Keratinocyte (primary cell): ENCODE measurements at regions not wholly inside any gene's neighbourhood (a gene's known extent, or its start where the extent isn't known, plus 50 kb on each side); places are given as distances from the start of the nearest gene placed in this dataset.

Experiments used
- DNase-seq: peaks from one replicate; pipeline ENCODE4 v3.0.0-alpha.2; 2011; ENCODE audit warnings: low read depth, missing footprints, low spot score
- FAIRE-seq: peaks from 2 replicates; lab custom pipeline; 2011; peaks lifted over from hg19 to GRCh38; lab: Jason Lieb, UNC
- H2AFZ ChIP-seq: 2 replicates; pipeline ENCODE4 v1.6.0; 2012; ENCODE audit warnings: low read length, control low read depth, inconsistent platforms; ENCODE audit not compliant: control insufficient read depth
- H3K27ac ChIP-seq: 2 replicates; pipeline ENCODE4 v1.5.1; 2011; ENCODE audit warnings: low read length; ENCODE audit not compliant: control insufficient read depth, insufficient read depth
- H3K27me3 ChIP-seq: 3 replicates; pipeline ENCODE4 v1.6.0; 2011; ENCODE audit warnings: low read length; ENCODE audit not compliant: control insufficient read depth, insufficient read depth; ENCODE audit errors: extremely low read depth
- H3K36me3 ChIP-seq, 2 experiments: 2 replicates in 1 of 2; 3 replicates in 1 of 2; pipeline ENCODE4 v1.5.1; 2011; ENCODE audit warnings: low read length in 2 of 2, mild to moderate bottlenecking in 1 of 2; ENCODE audit not compliant: control insufficient read depth in 2 of 2, insufficient read depth in 2 of 2; ENCODE audit errors: extremely low read depth in 1 of 2
- H3K4me1 ChIP-seq: 3 replicates; pipeline ENCODE4 v1.5.1; 2011; ENCODE audit warnings: low read length; ENCODE audit not compliant: control insufficient read depth, insufficient read depth; ENCODE audit errors: extremely low read depth
- H3K4me2 ChIP-seq: 3 replicates; pipeline ENCODE4 v1.6.0; 2011; ENCODE audit warnings: low read depth, low read length; ENCODE audit not compliant: control insufficient read depth, insufficient read depth; ENCODE audit errors: extremely low read depth
- H3K4me3 ChIP-seq, 3 experiments: fragments of 200-600 bp in 1 of 3; sonication (generic) in 1 of 3; 2 replicates in 2 of 3; 3 replicates in 1 of 3; pipeline ENCODE4 v1.5.1; 2011 to 2016; ENCODE audit warnings: low read length in 3 of 3, mild to moderate bottlenecking in 3 of 3, control low read depth in 2 of 3, inconsistent platforms in 1 of 3, low read depth in 1 of 3, mixed read lengths in 1 of 3, mixed run types in 1 of 3, moderate library complexity in 1 of 3; ENCODE audit not compliant: control insufficient read depth in 2 of 3, insufficient read depth in 2 of 3; ENCODE audit errors: extremely low read depth in 1 of 3
- H3K79me2 ChIP-seq: 2 replicates; pipeline ENCODE4 v1.6.0; 2012; ENCODE audit warnings: low read length; ENCODE audit not compliant: control insufficient read depth, insufficient read depth
- H3K9ac ChIP-seq: 3 replicates; pipeline ENCODE4 v1.6.0; 2011; ENCODE audit warnings: low read length; ENCODE audit not compliant: control insufficient read depth, insufficient read depth; ENCODE audit errors: extremely low read depth
- H3K9me1 ChIP-seq: 3 replicates; pipeline ENCODE4 v1.6.0; 2011; ENCODE audit warnings: low read length; ENCODE audit not compliant: control insufficient read depth, insufficient read depth; ENCODE audit errors: extremely low read depth
- H3K9me3 ChIP-seq: 2 replicates; pipeline ENCODE4 v1.5.1; 2012; ENCODE audit warnings: low read depth, low read length; ENCODE audit not compliant: control insufficient read depth
- H4K20me1 ChIP-seq: 3 replicates; pipeline ENCODE4 v1.6.0; 2011; ENCODE audit warnings: low read length; ENCODE audit not compliant: control insufficient read depth, insufficient read depth; ENCODE audit errors: extremely low read depth
- EZH2 ChIP-seq: IDR thresholded peaks from one replicate; pipeline ENCODE4 v1.6.1; 2012; ENCODE audit warnings: inconsistent platforms, mild to moderate bottlenecking, low read length, moderate library complexity
- dilution Hi-C: fragments of 300-500 bp; cut with MboI; formaldehyde crosslinking; loops from one replicate; pipeline ENCODE4 v1.7.0; 2020; ENCODE audit warnings: low sequenced_read_pairs; ENCODE audit not compliant: extremely low pct_ligation_motif_present
- TF ChIP-seq, protein P1 (sequence below), 3 experiments: IDR thresholded peaks in 1 of 3; conservative IDR thresholded peaks in 1 of 3; optimal IDR thresholded peaks in 1 of 3; 2 replicates in 2 of 3; 3 replicates in 1 of 3; pipeline versions ENCODE3 to v1.5.1; 2011; ENCODE audit warnings: low read length in 3 of 3, mild to moderate bottlenecking in 3 of 3, moderate library complexity in 2 of 3, control low read depth in 1 of 3, inconsistent platforms in 1 of 3; ENCODE audit not compliant: insufficient read depth in 2 of 3; ENCODE audit errors: extremely low read depth in 1 of 3

DNA sequence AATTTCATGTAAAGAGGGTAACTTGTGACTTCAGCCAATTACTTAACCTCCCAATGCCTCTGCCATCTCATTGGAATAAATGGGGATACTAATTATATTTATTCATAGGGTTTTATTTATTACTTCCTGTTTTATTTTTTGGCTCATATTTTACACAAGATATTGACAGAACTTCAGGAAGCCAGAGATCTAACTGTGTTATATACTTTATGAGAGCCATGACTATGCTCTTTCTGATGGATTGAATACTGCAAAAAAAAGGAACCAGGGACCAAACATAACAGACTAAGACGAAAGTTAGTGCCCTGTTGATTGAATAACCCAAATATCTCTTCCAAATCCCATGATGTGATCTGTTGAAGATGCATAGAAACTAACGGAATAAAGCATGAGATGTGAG is 243.3 kb upstream of the STARD13 start:
- no peaks in the 10 kb centered on the region for H3K79me2 ChIP-seq
- no peak overlapping the region for H3K4me2 ChIP-seq
- no peak for DNase-seq
- no peak overlapping the region for H3K4me3 ChIP-seq
- TF ChIP-seq, protein P1, sequence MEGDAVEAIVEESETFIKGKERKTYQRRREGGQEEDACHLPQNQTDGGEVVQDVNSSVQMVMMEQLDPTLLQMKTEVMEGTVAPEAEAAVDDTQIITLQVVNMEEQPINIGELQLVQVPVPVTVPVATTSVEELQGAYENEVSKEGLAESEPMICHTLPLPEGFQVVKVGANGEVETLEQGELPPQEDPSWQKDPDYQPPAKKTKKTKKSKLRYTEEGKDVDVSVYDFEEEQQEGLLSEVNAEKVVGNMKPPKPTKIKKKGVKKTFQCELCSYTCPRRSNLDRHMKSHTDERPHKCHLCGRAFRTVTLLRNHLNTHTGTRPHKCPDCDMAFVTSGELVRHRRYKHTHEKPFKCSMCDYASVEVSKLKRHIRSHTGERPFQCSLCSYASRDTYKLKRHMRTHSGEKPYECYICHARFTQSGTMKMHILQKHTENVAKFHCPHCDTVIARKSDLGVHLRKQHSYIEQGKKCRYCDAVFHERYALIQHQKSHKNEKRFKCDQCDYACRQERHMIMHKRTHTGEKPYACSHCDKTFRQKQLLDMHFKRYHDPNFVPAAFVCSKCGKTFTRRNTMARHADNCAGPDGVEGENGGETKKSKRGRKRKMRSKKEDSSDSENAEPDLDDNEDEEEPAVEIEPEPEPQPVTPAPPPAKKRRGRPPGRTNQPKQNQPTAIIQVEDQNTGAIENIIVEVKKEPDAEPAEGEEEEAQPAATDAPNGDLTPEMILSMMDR (optimal IDR thresholded peaks at IDR 0.05 in 1 of 3, IDR thresholded peaks at IDR 0.05 in 1 of 3, conservative IDR thresholded peaks at IDR 0.05 in 1 of 3; ENCODE audit: extremely low read depth in 1 of 3, insufficient read depth in 2 of 3, low read length in 3 of 3) = no peak
- no peak for TF ChIP-seq EZH2
- no peaks in the 10 kb centered on the region for H4K20me1 ChIP-seq
- H3K9me1 ChIP-seq = no peaks in the 10 kb centered on the region
- H3K9ac ChIP-seq = no peak overlapping the region
- H2AFZ ChIP-seq = no peak overlapping the region
- dilution Hi-C loops = no loop called here
- no peaks in the 10 kb centered on the region for H3K27me3 ChIP-seq
- no peaks in the 10 kb centered on the region for H3K9me3 ChIP-seq
- no peak overlapping the region for H3K27ac ChIP-seq
- no peak for FAIRE-seq
- H3K4me1 ChIP-seq = no peaks in the 10 kb centered on the region
- no peaks in the 10 kb centered on the region for H3K36me3 ChIP-seq

DNA sequence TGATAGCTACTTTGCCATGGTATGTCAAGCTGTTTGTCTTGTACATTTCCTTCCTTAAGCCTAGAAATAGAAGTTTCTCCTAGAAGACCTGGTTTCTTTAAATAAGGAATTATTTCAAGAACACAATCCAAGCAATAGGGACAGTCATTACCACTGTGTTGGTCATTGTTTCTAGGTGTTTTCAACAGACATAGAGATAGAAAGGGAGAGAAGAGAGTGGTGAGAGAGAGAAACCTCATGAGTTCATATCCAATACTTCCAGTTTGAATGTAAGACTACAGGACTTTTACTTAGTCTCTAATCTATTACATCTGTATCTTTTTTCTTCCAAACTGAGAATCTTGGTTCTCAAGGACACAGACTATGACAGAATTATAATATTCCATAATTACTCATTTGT is 245.9 kb upstream of the STARD13 start:
- no peak overlapping the region for H2AFZ ChIP-seq
- no peak overlapping the region for H3K9ac ChIP-seq
- H3K4me2 ChIP-seq = no peak overlapping the region
- H3K36me3 ChIP-seq = no peaks in the 10 kb centered on the region
- H3K4me1 ChIP-seq = no peaks in the 10 kb centered on the region
- no peaks in the 10 kb centered on the region for H3K9me3 ChIP-seq
- no peaks in the 10 kb centered on the region for H3K9me1 ChIP-seq
- no peaks in the 10 kb centered on the region for H3K79me2 ChIP-seq
- no peaks in the 10 kb centered on the region for H4K20me1 ChIP-seq
- FAIRE-seq = no peak
- dilution Hi-C loops = no loop called here
- DNase-seq = no peak
- no peak overlapping the region for H3K4me3 ChIP-seq
- no peak overlapping the region for H3K27ac ChIP-seq
- H3K27me3 ChIP-seq = no peaks in the 10 kb centered on the region
- no peak for TF ChIP-seq EZH2
- TF ChIP-seq, protein P1 (optimal IDR thresholded peaks at IDR 0.05 in 1 of 3, IDR thresholded peaks at IDR 0.05 in 1 of 3, conservative IDR thresholded peaks at IDR 0.05 in 1 of 3; ENCODE audit: extremely low read depth in 1 of 3, insufficient read depth in 2 of 3, low read length in 3 of 3) = no peak
